HCEC 1CT (cell line): ENCODE measurements at regions not wholly inside any gene's neighbourhood (a gene's known extent, or its start where the extent isn't known, plus 50 kb on each side); places are given as distances from the start of the nearest gene placed in this dataset.
A peak's percentile ranks its signal among the peaks of the same experiment; 100 is the strongest.

Source experiments
- DNase-seq: peaks from one replicate; pipeline ENCODE4 v3.0.0-alpha.2; 2017

DNA sequence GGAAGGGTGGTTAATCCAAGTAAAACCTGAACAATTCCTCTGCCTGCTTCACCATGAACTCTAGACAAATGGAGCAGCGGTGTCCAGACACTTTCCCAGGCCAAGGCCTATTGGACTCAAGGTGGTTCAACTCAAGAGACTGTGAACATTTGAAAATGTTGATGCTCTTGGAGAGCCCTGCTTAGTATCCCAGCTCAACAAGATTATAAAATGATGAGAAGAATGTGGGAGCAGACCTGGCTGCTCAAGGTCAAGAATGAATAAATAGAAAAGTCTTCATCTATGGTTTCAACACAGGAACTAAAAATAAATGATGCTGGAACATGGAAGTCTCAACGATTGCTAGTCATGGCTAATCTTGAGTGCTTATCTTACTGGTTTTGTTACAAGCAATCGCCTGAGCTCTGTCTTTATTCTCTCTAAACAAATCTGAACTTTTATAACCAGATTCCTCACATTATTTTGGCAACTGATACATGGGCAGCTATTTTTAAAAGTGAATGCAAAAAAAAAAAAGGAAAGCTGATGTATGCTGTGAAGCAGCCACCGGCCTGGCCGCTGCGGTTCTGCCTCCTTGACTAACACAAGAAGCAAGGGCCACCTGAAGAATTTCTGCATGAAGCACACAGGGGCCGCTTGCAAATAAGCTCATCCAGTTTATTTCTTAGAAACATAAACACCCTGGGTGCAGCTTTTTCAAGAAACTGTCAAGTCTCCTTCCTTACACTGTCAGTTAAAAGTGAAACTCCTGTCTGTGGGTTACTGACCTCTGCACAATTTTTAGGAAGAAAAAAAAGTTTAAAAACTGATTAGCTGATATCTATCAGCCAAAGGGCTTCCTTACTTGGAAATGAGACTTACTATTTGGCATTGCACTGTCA, 120.1 kb upstream of the ARHGEF3 start:
- no peak for DNase-seq

DNA sequence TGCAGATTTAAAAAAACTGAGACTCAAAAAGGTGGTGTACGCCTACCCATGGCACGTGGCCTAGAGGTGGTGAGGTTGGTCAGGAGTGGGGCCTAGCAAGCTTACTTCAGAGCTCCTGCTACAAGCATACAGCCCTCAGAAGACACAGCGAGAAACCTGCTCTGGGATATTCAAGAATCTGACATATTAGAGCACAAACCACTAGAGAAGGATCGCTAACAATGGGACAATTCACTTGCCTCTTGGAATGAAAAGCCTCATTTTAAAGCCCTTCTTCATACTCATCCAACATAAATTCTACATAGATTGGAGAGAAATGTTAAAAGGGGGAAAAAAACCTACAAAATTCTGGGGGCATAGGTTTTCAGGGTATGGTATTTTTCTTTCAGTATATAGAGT, 118.0 kb upstream of the ARHGEF3 start:
- DNase-seq, result no peak

DNA sequence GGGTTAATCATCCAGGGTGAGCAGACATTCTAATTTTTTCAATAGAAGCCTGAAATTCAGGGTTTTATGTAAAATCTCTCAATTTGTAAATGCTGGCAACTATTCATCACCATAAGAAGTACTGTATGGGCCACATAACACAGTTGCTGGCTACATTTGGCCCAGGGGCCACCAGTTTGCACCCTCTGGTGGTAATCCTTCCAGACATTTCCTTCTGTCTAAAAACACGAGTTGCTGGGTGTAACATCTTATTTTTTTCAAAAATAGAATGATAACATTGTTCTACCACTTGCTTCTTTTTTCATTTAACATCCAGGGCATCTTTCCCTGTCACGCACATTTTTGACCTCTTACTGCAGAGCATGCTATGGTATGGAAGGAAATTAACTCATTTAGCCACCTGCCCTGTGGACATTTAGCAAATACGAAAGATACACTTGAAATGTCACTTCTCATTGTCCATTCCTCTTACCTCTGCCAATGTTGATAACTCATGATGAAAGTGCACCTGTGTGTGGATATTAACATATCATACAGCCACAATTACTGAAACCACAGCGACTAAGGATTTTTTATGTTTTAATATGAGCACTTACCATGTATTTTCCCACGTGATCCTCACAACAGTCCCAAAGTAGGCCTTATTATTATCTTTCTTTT, 117.5 kb upstream of the ARHGEF3 start:
- DNase-seq, result no peak

DNA sequence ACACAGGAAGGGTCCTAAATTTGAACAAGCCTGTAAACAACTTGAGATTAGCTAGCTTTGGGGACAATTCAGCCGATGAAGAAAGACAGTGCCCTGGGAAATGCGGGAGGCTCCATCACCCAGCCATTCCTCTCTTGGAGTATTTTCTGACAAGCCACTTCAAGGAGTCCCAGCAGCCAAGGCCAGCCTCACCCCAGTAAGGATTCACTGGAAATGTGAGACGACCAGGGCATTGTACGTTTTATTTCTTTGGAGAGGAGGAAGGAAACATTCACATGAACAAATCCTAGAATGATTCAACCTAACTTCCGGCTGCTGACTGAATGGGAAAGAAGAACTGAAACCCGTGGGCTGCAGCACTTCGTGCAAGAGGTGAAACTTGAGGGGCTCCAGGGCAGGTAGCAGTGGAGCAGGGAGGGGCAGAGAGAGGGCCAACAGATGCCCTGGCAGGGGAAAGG, 116.4 kb upstream of the ARHGEF3 start:
- DNase-seq, result no peak

DNA sequence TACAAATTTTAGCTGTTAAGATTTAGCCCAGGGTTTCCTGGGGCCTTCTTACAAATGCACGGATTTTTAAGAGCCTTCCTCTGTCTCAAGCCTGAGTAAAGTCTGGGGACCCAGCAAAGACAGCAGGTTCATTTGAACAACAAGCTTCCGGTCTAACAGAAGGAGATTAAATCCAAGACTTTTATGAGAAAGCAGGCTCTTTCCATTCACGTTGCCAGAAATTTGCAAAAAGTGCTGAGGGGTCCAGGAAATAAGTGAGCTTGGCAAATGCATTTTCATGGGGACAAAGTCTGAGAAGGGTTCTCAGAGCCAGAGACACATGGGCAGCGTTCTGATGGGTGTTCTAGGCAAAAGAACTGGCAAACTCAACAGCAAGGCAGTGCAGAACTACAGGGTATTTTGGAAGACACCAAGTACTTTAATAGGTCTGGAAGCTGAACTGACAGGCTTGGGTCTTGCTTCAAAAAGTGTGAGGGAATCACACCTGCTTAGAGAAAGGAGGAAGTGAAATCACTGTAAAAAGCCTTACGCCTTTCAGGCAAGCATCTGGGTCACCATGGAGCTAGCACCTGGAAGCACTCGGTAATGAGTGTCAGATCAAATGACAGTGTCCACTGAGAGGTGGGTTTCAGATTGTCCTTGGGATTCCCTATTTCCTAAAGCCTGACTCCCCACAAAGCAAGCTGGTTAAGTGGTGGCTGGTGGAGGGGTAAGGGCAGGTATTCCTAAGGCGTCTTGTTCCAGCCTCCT, 115.8 kb upstream of the ARHGEF3 start:
- no peak for DNase-seq

DNA sequence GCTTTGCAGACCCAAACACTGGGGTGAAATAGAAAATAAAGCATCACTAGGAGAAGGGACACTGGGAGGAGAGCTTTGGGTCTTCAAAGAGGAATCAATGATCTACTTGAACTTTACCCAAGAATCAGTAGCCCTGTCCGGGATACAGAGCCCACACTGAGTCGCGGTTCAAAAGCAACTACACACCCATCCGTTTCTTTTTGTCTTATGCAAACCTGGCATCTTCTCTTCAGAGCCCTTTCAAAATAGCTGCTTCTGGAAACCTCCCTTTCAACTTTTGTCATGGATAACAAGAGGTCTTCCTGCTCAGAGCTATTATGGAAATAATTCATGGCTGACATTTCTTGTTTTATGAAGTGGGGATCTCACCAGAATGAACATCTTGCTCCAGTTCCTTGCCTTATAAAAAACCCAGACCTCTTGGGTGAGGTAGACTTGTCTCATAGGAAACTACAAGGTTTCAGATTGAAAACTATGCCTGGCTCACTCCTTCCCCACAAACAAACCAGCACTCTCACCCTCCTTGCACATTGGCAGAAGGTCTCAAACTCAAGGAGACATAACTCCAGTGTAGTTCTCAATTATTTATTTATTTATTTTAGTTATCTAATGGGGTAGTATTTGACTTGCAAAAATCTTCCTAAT, 115.1 kb upstream of the ARHGEF3 start:
- DNase-seq, result no peak

DNA sequence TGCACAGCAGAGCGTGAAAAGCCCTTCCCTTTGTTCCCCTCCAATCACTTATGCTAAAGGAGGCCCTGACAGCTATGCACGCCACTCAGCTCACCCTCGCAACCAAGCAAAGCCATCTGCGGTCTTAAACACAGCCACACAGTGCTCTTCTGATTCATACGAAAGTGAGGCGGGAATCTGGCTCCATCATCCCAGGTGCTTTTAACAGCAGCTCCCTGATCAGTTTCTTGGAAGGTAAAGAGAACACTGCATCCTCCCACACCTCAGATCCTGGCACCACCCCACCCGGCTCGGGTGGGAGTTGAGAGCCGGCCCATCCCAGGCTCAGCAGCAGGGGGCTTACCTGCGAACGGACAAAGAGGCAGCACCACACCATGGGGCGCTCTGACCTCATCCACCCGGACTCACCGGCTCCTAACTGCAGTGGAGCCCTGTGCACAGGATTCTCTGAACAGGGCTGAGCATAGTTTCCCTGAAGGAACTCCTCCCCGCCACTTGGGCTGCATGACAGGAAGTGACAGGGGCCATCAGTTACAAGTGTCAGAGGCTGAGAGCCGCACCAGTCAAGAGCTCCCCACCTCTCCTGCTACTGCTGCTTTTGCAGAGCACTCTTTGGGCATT, 114.3 kb upstream of the ARHGEF3 start:
- DNase-seq, result no peak

DNA sequence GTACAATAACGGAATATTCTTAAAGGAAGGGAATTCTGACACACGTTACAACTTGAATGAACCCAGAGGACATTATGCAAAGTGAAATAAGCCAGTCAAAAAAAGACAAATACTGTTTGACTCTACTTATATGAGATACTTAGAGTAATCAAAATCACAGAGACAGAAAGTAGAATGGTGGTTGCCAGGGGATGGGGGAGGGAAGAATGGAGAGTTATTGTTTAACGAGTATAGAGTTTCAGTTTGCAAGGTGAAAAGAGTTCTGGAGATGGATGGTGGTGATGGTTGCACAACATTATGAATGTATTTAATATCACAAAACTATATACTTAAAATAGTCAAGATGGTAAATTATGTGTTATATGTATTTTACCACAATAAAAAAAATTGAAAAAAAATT, 112.9 kb upstream of the ARHGEF3 start:
- DNase-seq, result no peak

DNA sequence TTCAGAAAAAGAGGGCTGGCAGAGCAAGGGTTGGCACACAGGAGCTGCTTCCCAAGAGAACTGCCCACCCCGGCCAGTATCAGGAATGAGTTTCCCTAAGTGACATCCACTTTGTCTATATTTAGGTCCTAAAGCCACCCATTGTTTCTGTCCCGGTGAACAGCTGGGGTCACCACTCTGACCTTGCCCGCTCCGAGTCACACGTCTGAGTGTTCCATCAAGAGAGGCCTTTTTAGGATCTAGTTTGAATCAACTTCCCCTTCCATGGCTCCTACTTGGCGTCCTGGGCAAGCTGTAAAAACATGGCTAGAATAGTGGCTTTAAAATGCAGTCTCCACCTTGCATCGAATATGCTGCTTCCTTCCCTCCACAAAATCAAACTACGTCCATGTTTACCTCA, 109.6 kb upstream of the ARHGEF3 start:
- DNase-seq, result no peak

DNA sequence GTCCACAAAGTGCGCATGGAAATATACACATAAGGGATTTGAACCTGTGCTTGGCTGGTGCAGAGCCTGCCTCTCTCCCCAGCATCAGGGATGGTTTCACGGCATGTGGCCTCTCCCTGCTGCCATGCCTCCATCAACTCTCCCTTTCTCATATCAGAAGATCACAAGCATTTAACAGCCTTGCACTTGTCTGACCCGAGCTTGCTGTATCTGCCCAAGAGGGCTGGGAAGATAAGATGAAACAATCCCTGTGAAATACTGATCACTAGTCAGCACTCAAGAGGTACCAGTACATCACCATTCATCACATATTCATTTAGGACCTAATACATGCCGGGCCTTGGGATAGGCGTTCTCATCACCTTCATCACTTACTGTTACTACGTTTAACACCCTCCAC, 107.6 kb upstream of the ARHGEF3 start:
- DNase-seq, result no peak

DNA sequence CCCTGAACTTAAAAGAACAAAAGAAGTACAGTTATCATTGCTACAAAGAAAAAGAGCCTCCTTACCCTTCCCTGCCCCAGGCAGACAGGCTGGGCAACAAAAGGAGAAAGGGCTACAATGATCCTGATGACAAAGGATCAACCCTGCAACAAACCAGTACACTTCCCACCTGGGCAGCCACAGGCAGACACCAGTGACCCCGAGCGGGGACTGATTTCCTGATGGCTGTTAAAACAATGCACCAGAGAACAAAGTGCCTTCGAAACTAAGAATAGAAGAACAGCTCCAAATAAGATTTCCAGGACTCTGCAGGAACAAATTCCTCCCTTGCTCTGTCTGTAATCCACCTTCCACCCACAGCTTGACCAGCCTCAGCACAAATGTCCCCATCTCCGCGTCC, 106.3 kb upstream of the ARHGEF3 start:
- DNase-seq, result no peak

DNA sequence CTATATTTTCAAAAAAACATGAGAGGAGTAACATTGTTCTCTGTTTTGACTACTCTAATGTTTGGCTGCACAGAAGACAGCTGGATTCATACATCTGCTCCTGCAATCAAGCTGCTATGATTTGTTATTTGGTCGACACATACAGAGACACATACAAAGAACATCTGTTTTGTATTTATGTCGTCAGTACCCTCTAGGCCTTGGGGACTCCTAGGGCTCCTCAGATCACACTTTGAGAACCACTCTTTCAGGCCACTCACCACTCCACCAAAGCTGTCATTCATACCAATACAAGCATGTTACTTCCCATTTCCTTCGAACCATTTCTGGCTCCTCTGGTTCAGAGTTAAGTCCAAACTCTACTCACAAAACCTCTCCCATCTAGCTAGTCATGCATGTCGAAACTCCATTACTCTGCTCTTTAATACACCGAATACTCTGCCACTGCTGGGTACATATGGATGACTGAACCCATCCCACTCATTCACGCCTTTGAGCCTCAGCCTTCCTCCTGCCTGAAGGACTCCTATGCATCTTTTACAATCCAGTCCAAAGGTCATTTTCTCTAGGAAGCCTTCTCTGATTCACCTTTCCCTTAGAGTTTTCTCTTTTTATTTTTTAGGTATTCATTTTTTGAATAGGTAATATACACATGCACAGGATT, 102.9 kb upstream of the ARHGEF3 start:
- no peak for DNase-seq

DNA sequence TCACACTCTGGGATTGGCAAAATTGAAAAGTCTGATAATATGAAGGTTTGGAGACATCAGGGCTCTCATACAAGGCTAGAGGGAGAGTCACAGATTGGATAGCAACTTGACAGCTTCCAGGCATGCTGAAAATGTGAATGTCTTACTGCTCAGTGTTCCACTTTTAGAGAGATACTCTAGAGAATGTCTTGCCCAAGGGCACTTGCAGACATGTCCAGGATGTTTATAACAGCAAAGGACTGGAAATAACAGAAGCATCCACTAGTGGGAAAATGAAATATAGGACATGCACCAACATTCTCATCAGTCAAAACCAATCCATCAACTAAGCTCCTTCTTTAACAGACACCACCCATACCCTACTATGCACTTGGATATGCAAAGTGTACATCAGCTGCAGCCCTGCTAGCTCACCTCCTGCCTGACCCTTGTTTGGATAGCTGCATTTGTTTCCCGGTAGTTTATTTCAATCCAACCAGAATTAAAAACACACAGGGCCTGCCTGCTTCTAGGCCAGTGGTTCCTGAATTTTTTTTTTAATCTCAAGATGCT, 101.6 kb upstream of the ARHGEF3 start:
- no peak for DNase-seq

DNA sequence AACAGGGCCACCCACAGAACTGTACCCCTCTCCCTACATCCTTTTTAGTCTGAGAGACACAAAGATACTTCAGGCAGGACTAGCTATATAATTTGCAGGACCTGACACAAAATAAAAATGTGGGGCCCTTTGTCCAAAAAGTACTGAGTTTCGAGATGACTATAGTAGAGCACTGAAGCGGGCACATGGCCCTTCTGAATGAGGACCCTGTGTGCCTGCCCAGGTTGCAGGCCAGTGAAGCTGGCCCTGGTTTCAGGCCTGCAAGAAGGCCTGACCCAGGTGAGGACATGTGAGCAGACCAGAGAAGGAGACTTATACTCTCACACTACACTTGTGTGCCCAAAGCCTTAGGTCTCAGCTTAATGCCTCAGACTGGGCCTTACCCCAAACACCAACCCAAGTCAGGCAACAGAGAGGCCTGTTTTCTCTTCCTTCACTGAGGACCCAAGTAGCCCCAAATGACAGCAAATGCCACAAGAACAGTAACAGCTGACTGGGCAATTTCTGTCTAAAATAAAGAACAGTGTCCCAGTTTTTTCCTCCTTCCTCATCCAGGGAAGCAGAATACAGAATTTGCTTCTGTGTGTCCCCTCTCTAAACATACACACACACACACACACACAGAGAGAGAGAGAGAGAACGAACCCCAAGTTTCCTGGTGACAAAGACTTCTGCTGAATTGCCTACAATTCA, 100.9 kb upstream of the ARHGEF3 start:
- DNase-seq, result no peak

DNA sequence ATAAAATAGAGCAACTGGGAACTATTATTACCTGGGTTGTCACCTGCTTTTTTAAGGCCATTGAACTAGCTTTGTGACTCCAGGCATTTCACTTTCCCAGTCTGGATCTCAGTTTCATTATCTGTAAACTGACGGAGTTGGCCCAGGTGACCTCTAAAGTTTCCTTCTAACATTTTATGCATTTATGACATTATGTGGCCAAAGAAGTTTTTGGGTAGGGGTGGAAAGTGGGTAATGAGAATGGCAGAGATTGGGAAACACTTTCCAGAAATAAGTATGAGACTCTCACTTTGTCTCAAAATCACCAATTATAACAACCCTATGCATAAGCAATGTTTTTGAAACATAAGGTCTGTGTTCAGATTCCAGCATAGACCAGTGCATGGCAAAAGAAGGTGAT, 99.1 kb upstream of the ARHGEF3 start:
- DNase-seq, result no peak

DNA sequence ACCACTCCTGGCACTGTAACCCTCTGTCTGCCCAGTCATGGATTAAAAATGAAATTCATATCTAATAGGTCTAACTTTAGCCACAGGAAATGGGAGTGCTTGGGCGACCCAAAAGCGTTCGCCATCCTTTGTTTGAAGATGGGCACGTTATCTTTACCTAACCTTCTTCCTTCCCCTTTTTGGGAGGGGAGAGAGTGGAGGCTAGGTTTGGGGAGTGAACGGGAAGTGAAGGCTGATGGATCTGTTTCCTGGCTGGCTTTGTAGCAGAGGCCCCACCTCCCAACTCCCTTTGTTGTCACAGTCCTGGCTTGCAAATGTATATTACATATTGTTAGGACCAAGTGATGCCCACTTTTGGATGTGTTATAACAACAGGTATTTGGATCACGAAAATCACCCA, 98.1 kb upstream of the ARHGEF3 start:
- DNase-seq, result no peak

DNA sequence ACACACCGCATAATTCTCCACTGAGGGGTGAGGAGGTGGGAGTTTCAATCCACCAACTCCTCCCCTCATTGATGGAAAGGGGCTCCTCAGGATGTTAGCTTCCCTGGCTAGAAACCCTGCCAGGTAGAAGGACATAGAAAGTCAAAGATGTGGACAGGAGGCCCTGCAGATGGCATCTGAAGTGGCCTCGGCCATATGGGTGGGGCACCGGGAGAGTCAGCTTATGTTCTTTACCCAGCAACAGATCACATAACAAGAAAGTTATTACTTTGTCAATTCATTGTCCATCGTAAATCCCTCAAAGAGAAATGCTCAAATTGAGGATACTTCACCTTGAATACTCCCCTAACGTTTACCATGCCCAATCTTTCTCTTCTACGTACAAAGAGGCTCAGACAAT, 97.3 kb upstream of the ARHGEF3 start:
- no peak for DNase-seq

DNA sequence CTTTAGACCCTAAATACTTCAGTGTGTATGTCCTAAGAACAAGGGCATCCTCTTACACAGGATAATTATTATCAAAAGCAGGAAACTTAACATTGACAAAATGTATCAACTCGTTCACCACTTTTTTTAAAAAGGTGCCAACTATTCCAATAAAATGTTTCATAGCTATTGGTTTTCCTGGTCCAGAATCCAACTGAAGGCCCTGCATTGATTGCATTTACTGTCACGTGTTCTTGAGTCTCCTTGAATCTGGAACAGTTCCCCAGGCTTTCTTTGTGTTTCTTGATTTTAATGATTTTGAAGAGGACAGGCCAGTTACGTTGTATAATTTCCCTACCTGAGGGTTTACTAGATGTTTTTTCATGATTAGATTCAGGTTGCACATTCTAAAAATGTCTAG, 94.6 kb upstream of the ARHGEF3 start:
- DNase-seq, result no peak

DNA sequence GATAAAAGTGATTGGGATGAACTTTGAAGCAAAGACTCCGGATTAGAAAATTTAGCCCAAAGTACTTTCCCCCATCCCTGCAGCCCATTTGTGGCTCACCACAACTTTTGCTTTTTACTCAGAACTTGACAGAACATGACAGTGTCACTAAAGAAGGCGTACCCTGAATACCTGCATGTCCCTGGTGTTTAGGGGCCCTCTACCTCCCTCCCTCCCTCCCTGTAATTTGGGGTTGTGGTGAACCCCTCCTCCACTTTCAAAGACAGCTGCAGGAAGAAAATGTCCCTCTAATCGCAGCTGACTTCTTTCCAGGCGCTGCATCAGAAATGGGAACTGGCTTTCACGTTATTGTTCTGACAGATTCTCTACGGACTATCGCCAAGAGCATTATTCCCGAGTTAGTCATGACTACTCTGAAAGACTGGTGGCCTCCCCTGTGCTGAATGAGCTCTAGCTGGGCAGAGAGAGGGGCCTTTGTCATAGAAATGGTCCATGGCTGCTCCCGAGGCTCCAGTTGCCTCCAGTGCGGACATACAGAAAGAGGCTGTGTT, 93.2 kb upstream of the ARHGEF3 start:
- DNase-seq, result peak; percentile 16

DNA sequence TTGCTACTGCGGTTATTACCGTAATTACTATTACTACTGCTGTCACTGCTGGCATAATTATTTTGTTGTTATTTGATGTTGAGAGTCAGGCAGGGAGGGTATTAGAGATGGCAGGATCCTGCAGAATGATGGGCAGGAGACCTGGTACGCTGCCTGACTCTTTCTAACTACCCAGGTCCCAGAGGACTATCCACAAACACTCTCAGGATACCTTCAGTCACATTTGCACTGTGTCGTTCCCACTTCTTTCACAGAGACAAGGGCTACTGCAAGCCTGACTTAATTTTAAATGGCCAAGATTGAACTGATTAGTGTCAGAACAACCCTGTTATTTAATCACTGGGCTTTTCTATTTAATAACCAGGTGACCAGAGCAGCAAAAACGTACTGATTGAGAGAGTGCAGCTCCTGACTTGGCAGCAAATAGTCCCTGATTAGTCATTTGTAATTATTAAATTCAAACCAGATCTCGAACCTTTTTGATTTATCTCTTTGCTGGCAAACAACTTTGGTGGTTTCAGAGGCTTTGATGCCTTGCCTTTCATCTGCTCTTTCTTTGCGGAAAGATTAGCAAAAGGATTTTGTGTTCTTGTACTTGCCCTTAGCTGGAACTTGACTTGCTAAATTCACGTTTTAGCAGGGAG, 88.8 kb upstream of the ARHGEF3 start:
- no peak for DNase-seq
